ENCODE measurements at regions not wholly inside any gene's neighbourhood (a gene's known extent, or its start where the extent isn't known, plus 50 kb on each side); places are given as distances from the start of the nearest gene placed in this dataset.

GRCh38 chr2:104746299-104746698 lies 107.6 kb upstream of the POU3F3 start:
- DNase-seq = no peak
- in situ Hi-C loops (cut with MboI; ENCODE audit: low pct_unique_long_range_greater_than_20kb, low sequenced_read_pairs) = no loop called here

- in situ Hi-C loops (cut with MboI; ENCODE audit: low pct_unique_long_range_greater_than_20kb, low sequenced_read_pairs) = no loop called here
- no peak for DNase-seq
Observed at GRCh38 chr2:104746858-104747257, 107.1 kb upstream of the POU3F3 start.

GRCh38 chr2:104749856-104750460 lies 104.0 kb upstream of the POU3F3 start:
- in situ Hi-C loops (cut with MboI; ENCODE audit: low pct_unique_long_range_greater_than_20kb, low sequenced_read_pairs) = no loop called here
- DNase-seq = no peak

- peak; percentile 65 for DNase-seq
- in situ Hi-C loops (cut with MboI; ENCODE audit: low pct_unique_long_range_greater_than_20kb, low sequenced_read_pairs) = no loop called here
Observed at GRCh38 chr2:104752504-104752903, 101.4 kb upstream of the POU3F3 start.

- peak; percentile 94 for DNase-seq
- in situ Hi-C loops (cut with MboI; ENCODE audit: low pct_unique_long_range_greater_than_20kb, low sequenced_read_pairs) = no loop called here
Observed at GRCh38 chr2:104755026-104755878, 98.7 kb upstream of the POU3F3 start.

GRCh38 chr2:104756118-104756517 lies 97.8 kb upstream of the POU3F3 start:
- DNase-seq = no peak
- in situ Hi-C loops (cut with MboI; ENCODE audit: low pct_unique_long_range_greater_than_20kb, low sequenced_read_pairs) = no loop called here

- in situ Hi-C loops (cut with MboI; ENCODE audit: low pct_unique_long_range_greater_than_20kb, low sequenced_read_pairs) = no loop called here
Observed at GRCh38 chr2:104757056-104757455, 96.9 kb upstream of the POU3F3 start.

GRCh38 chr2:104758199-104758620 lies 95.7 kb upstream of the POU3F3 start:
- in situ Hi-C loops (cut with MboI; ENCODE audit: low pct_unique_long_range_greater_than_20kb, low sequenced_read_pairs) = no loop called here
- no peak for DNase-seq

More at GRCh38 chr2:104757056-104757455, 96.9 kb upstream of the POU3F3 start:
- no peak for DNase-seq

- in situ Hi-C loops (cut with MboI; ENCODE audit: low pct_unique_long_range_greater_than_20kb, low sequenced_read_pairs) = no loop called here
Observed at GRCh38 chr2:104762031-104762430, 91.9 kb upstream of the POU3F3 start.

GRCh38 chr2:104766683-104767082 lies 87.2 kb upstream of the POU3F3 start:
- DNase-seq = peak; percentile 95
- in situ Hi-C loops (cut with MboI; ENCODE audit: low pct_unique_long_range_greater_than_20kb, low sequenced_read_pairs) = no loop called here

More at GRCh38 chr2:104762031-104762430, 91.9 kb upstream of the POU3F3 start:
- DNase-seq = no peak

- in situ Hi-C loops (cut with MboI; ENCODE audit: low pct_unique_long_range_greater_than_20kb, low sequenced_read_pairs) = no loop called here
- DNase-seq = peak; percentile 64
Observed at GRCh38 chr2:104768694-104769093, 85.2 kb upstream of the POU3F3 start.

- in situ Hi-C loops (cut with MboI; ENCODE audit: low pct_unique_long_range_greater_than_20kb, low sequenced_read_pairs) = no loop called here
- DNase-seq = no peak
Observed at GRCh38 chr2:104769096-104769495, 84.8 kb upstream of the POU3F3 start.

- DNase-seq = no peak
- in situ Hi-C loops (cut with MboI; ENCODE audit: low pct_unique_long_range_greater_than_20kb, low sequenced_read_pairs) = no loop called here
Observed at GRCh38 chr2:104772996-104773395, 80.9 kb upstream of the POU3F3 start.

GRCh38 chr2:104774631-104775030 lies 79.3 kb upstream of the POU3F3 start:
- no peak for DNase-seq
- in situ Hi-C loops (cut with MboI; ENCODE audit: low pct_unique_long_range_greater_than_20kb, low sequenced_read_pairs) = no loop called here

GRCh38 chr2:104777721-104778120 lies 76.2 kb upstream of the POU3F3 start:
- no peak for DNase-seq
- in situ Hi-C loops (cut with MboI; ENCODE audit: low pct_unique_long_range_greater_than_20kb, low sequenced_read_pairs) = no loop called here

GRCh38 chr2:104781151-104781550 lies 72.8 kb upstream of the POU3F3 start:
- no peak for DNase-seq
- in situ Hi-C loops (cut with MboI; ENCODE audit: low pct_unique_long_range_greater_than_20kb, low sequenced_read_pairs) = no loop called here

GRCh38 chr2:104784264-104784663 lies 69.7 kb upstream of the POU3F3 start:
- in situ Hi-C loops (cut with MboI; ENCODE audit: low pct_unique_long_range_greater_than_20kb, low sequenced_read_pairs) = no loop called here

GRCh38 chr2:104786204-104786603 lies 67.7 kb upstream of the POU3F3 start:
- in situ Hi-C loops (cut with MboI; ENCODE audit: low pct_unique_long_range_greater_than_20kb, low sequenced_read_pairs) = no loop called here
- no peak for DNase-seq

More at GRCh38 chr2:104784264-104784663, 69.7 kb upstream of the POU3F3 start:
- no peak for DNase-seq

GRCh38 chr2:104786821-104787220 lies 67.1 kb upstream of the POU3F3 start:
- in situ Hi-C loops (cut with MboI; ENCODE audit: low pct_unique_long_range_greater_than_20kb, low sequenced_read_pairs) = no loop called here
- no peak for DNase-seq

- in situ Hi-C loops (cut with MboI; ENCODE audit: low pct_unique_long_range_greater_than_20kb, low sequenced_read_pairs) = no loop called here
- no peak for DNase-seq
Observed at GRCh38 chr2:104787298-104788065, 66.4 kb upstream of the POU3F3 start.
